BLaER1 treated with 17β-estradiol and CSF1 and Interleukin-3, amounts not matched to agents 10 nM and 100 nM (cell line): ENCODE measurements at regions not wholly inside any gene's neighbourhood (a gene's known extent, or its start where the extent isn't known, plus 50 kb on each side); places are given as distances from the start of the nearest gene placed in this dataset.

Experiments used
- H3K27ac ChIP-seq, 11 experiments: shearing (Covaris generic); formaldehyde crosslinking; 2 replicates each; pipeline ENCODE4 v1.8.1; 2022
- H3K27me3 ChIP-seq, 11 experiments: shearing (Covaris generic); formaldehyde crosslinking; 2 replicates each; pipeline ENCODE4 v1.8.1; 2022
- H3K36me3 ChIP-seq, 11 experiments: shearing (Covaris generic); formaldehyde crosslinking; 2 replicates each; pipeline ENCODE4 v1.8.1; 2022
- H3K4me1 ChIP-seq, 10 experiments: shearing (Covaris generic); formaldehyde crosslinking; 2 replicates each; pipeline ENCODE4 v1.8.1; 2022
- H3K4me2 ChIP-seq, 11 experiments: shearing (Covaris generic); formaldehyde crosslinking; 2 replicates each; pipeline ENCODE4 v1.8.1; 2022
- H3K4me3 ChIP-seq, 10 experiments: shearing (Covaris generic); formaldehyde crosslinking; 2 replicates each; pipeline ENCODE4 v1.8.1; 2022
- H3K9ac ChIP-seq, 11 experiments: shearing (Covaris generic); formaldehyde crosslinking; 2 replicates each; pipeline ENCODE4 v1.8.1; 2022
- H3K9me3 ChIP-seq, 11 experiments: shearing (Covaris generic); formaldehyde crosslinking; replicated peaks in 1 of 11; 2 replicates each; pipeline ENCODE4 v1.8.1; 2022
- H4K20me1 ChIP-seq, 11 experiments: shearing (Covaris generic); formaldehyde crosslinking; 2 replicates each; pipeline ENCODE4 v1.8.1; 2022
- Cebpa-rat ChIP-seq, 11 experiments: shearing (Covaris generic); IDR thresholded peaks; 2 replicates each; pipeline ENCODE4 v1.8.1; 2022

GRCh38 chr10:129331207-129331838 is 135.7 kb upstream of the MGMT start:
- no peaks in the 10 kb centered on the region for H3K9me3 ChIP-seq
- TF ChIP-seq Cebpa-rat (IDR thresholded peaks at IDR 0.05), result no peak
- H3K4me2 ChIP-seq, result no peak overlapping the region
- H3K36me3 ChIP-seq, result no peaks in the 10 kb centered on the region
- H3K9ac ChIP-seq, result no peak overlapping the region
- no peaks in the 10 kb centered on the region for H3K27me3 ChIP-seq
- no peak overlapping the region for H3K27ac ChIP-seq
- no peak overlapping the region for H3K4me3 ChIP-seq
- H4K20me1 ChIP-seq, result no peaks in the 10 kb centered on the region
- H3K4me1 ChIP-seq, result peaks cover 6 to 31% (median 16%) of the 10 kb centered on the region in 10 experiments; a peak in 17 of 20 replicates

GRCh38 chr10:129331839-129332220 is 135.2 kb upstream of the MGMT start:
- H3K27ac ChIP-seq, result no peak overlapping the region
- H3K4me2 ChIP-seq, result no peak overlapping the region
- TF ChIP-seq Cebpa-rat (IDR thresholded peaks at IDR 0.05), result no peak
- no peak overlapping the region for H3K9ac ChIP-seq
- no peaks in the 10 kb centered on the region for H4K20me1 ChIP-seq
- peaks cover 6 to 26% (median 16%) of the 10 kb centered on the region in 10 experiments; a peak in 17 of 20 replicates for H3K4me1 ChIP-seq
- no peaks in the 10 kb centered on the region for H3K27me3 ChIP-seq
- no peak overlapping the region for H3K4me3 ChIP-seq
- no peaks in the 10 kb centered on the region for H3K36me3 ChIP-seq
- no peaks in the 10 kb centered on the region for H3K9me3 ChIP-seq

GRCh38 chr10:129332476-129332875 is 134.6 kb upstream of the MGMT start:
- Histone ChIP-seq H3K9ac (no peak overlapping the region), H3K27ac (no peak overlapping the region), H3K4me2 (no peak overlapping the region), H3K27me3 (no peaks in the 10 kb centered on the region), H3K36me3 (no peaks in the 10 kb centered on the region), H3K4me1 (peaks cover under 1 to 21% (median 11%) of the 10 kb centered on the region in 10 experiments; a peak in 16 of 20 replicates), H4K20me1 (no peaks in the 10 kb centered on the region), H3K9me3 (no peaks in the 10 kb centered on the region), H3K4me3 (no peak overlapping the region)
- TF ChIP-seq Cebpa-rat (IDR thresholded peaks at IDR 0.05), result no peak

GRCh38 chr10:129333706-129334105 is 133.3 kb upstream of the MGMT start:
- Histone ChIP-seq H3K4me2 (no peak overlapping the region), H3K27ac (no peak overlapping the region), H4K20me1 (no peaks in the 10 kb centered on the region), H3K36me3 (no peaks in the 10 kb centered on the region), H3K27me3 (no peaks in the 10 kb centered on the region), H3K4me3 (no peak overlapping the region), H3K9me3 (no peaks in the 10 kb centered on the region), H3K9ac (no peak overlapping the region), H3K4me1 (peaks cover 0 to 17% (median 8%) of the 10 kb centered on the region in 10 experiments; a peak in 11 of 20 replicates)
- no peak for TF ChIP-seq Cebpa-rat (IDR thresholded peaks at IDR 0.05)

- TF ChIP-seq Cebpa-rat (IDR thresholded peaks at IDR 0.05), result no peak
- H3K4me3 ChIP-seq, result no peak overlapping the region
Observed at GRCh38 chr10:129334266-129334665, 132.8 kb upstream of the MGMT start.

GRCh38 chr10:129335396-129335795 is 131.6 kb upstream of the MGMT start:
- TF ChIP-seq Cebpa-rat (IDR thresholded peaks at IDR 0.05), result no peak
- H3K9ac ChIP-seq, result no peak overlapping the region
- H3K4me2 ChIP-seq, result no peak overlapping the region
- no peak overlapping the region for H3K4me3 ChIP-seq
- H3K36me3 ChIP-seq, result no peaks in the 10 kb centered on the region
- H4K20me1 ChIP-seq, result no peaks in the 10 kb centered on the region
- no peaks in the 10 kb centered on the region for H3K27me3 ChIP-seq
- H3K4me1 ChIP-seq, result peaks cover 0 to 5% (median 0%) of the 10 kb centered on the region in 10 experiments; a peak in 4 of 20 replicates
- H3K27ac ChIP-seq, result no peak overlapping the region
- no peaks in the 10 kb centered on the region for H3K9me3 ChIP-seq

More at GRCh38 chr10:129334266-129334665, 132.8 kb upstream of the MGMT start:
- Histone ChIP-seq H3K9ac (no peak overlapping the region), H3K4me2 (no peak overlapping the region), H3K36me3 (no peaks in the 10 kb centered on the region), H3K27ac (no peak overlapping the region), H4K20me1 (no peaks in the 10 kb centered on the region), H3K27me3 (no peaks in the 10 kb centered on the region), H3K9me3 (no peaks in the 10 kb centered on the region), H3K4me1 (peaks cover 0 to 12% (median 7%) of the 10 kb centered on the region in 10 experiments; a peak in 10 of 20 replicates)

- H3K9me3 ChIP-seq, result no peaks in the 10 kb centered on the region
Observed at GRCh38 chr10:129335942-129336341, 131.1 kb upstream of the MGMT start.

GRCh38 chr10:129339191-129339590 is 127.8 kb upstream of the MGMT start:
- no peak for TF ChIP-seq Cebpa-rat (IDR thresholded peaks at IDR 0.05)
- no peak overlapping the region for H3K4me3 ChIP-seq
- no peak overlapping the region for H3K27ac ChIP-seq
- H3K9me3 ChIP-seq, result peaks cover 0 to 8% (median 3%) of the 10 kb centered on the region in 11 experiments; a peak in 5 of 22 replicates
- H3K36me3 ChIP-seq, result no peaks in the 10 kb centered on the region
- H3K4me2 ChIP-seq, result no peak overlapping the region
- H4K20me1 ChIP-seq, result no peaks in the 10 kb centered on the region
- 0 out of 20 replicates have a peak, but pooled peaks cover 0 to 5% (median 0%) of the 10 kb centered on the region in 10 experiments for H3K4me1 ChIP-seq
- no peaks in the 10 kb centered on the region for H3K27me3 ChIP-seq
- no peak overlapping the region for H3K9ac ChIP-seq

More at GRCh38 chr10:129335942-129336341, 131.1 kb upstream of the MGMT start:
- Histone ChIP-seq H3K27me3 (no peaks in the 10 kb centered on the region), H3K36me3 (no peaks in the 10 kb centered on the region), H3K4me2 (no peak overlapping the region), H3K9ac (no peak overlapping the region), H3K4me1 (0 out of 20 replicates have a peak, but pooled peaks cover 0 to 5% (median 0%) of the 10 kb centered on the region in 10 experiments), H3K27ac (no peak overlapping the region), H4K20me1 (no peaks in the 10 kb centered on the region), H3K4me3 (no peak overlapping the region)
- no peak for TF ChIP-seq Cebpa-rat (IDR thresholded peaks at IDR 0.05)

GRCh38 chr10:129339841-129340240 is 127.2 kb upstream of the MGMT start:
- H3K4me3 ChIP-seq, result no peak overlapping the region
- no peak for TF ChIP-seq Cebpa-rat (IDR thresholded peaks at IDR 0.05)
- 0 out of 20 replicates have a peak, but pooled peaks cover 0 to 5% (median 0%) of the 10 kb centered on the region in 10 experiments for H3K4me1 ChIP-seq

GRCh38 chr10:129341087-129341486 is 126.0 kb upstream of the MGMT start:
- Histone ChIP-seq H3K4me2 (no peak overlapping the region), H3K36me3 (no peaks in the 10 kb centered on the region), H3K9me3 (peaks cover 0 to 8% (median 3%) of the 10 kb centered on the region in 11 experiments; a peak in 5 of 22 replicates), H3K4me1 (0 out of 20 replicates have a peak, but pooled peaks cover 0 to 5% (median 0%) of the 10 kb centered on the region in 10 experiments), H3K4me3 (no peak overlapping the region), H3K27ac (no peak overlapping the region), H3K27me3 (no peaks in the 10 kb centered on the region), H3K9ac (no peak overlapping the region), H4K20me1 (no peaks in the 10 kb centered on the region)
- no peak for TF ChIP-seq Cebpa-rat (IDR thresholded peaks at IDR 0.05)

More at GRCh38 chr10:129339841-129340240, 127.2 kb upstream of the MGMT start:
- Histone ChIP-seq H3K27ac (no peak overlapping the region), H4K20me1 (no peaks in the 10 kb centered on the region), H3K4me2 (no peak overlapping the region), H3K9me3 (peaks cover 0 to 8% (median 3%) of the 10 kb centered on the region in 11 experiments; a peak in 5 of 22 replicates), H3K27me3 (no peaks in the 10 kb centered on the region), H3K9ac (no peak overlapping the region), H3K36me3 (no peaks in the 10 kb centered on the region)
